HS-27A (cell line): ENCODE measurements at regions not wholly inside any gene's neighbourhood (a gene's known extent, or its start where the extent isn't known, plus 50 kb on each side); places are given as distances from the start of the nearest gene placed in this dataset.
"Not testable (repeated sequence)": the region's sequence is repeated elsewhere in the genome, so short reads cannot be mapped to it uniquely, and the experiment has no call there.

Experiments
- DNase-seq: peaks from one replicate; pipeline ENCODE4 v3.0.0-alpha.2; 2012; ENCODE audit warnings: low read depth, missing footprints

DNA sequence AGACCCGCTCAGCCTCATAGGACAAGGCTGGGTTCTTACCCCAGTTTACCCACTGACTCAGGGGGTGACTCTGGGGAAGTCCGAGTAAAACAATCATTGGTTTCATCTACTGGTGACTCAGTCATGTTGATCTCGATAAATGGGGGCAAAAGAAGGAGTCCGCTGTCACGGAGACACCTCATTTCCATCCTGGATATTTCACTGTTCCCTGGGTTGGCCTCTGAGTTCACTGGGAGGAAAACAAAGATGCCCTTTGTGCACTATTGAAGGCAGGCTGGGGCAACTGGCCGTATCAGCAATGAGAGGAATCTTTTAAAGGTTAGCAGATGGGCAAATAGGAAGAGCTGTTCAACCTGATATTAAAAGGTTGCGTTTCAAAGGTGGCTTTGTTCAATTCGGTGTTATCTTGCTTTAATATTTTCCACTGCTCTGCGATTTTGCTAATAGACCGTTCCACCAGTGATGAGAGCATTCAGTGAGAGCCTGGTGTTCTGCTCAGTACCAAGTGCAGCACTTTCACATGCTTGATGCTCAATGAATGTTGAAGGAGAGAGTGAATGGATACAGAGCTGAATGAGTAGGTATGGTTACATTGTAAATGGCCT lies 110.2 kb upstream of the EGFLAM start:
- no peak for DNase-seq

DNA sequence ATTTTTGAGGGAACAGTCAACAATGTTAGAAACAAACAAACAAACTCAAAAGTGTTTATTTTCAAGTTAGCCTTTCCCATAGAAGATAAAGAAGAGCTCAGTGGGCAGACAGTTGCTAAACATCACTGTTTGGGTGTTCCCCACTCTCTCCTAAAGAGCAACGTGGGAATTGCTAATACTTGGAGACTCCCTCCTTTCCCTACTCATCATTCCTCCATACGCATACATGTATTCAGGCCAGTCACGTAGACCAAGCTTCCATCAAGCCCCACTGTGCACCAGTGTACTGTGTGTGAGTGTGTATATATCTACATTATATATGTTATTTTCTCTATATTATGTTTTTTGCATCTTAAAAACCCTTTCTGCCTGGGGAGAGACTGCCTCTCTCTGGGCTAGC lies 115.0 kb upstream of the EGFLAM start:
- DNase-seq = no peak

DNA sequence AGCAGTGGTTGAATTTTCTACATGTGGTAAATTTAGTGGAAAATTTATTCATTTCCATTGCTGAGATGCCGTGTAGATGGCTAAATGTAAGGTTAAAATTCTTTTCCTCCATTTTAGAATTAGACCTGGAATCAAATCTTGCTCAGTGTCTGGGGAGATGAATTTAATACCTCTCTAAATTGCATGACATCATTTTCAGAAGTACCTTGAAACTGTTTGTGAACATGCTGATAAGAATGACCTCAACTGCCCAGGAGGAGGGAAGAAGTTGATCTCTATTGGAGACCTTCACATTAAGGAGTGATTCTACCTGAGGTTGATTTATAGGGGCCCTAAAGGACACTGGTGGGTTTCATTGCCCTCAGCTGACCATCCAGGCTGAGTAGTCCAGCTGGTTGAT lies 116.7 kb upstream of the EGFLAM start:
- no peak for DNase-seq

DNA sequence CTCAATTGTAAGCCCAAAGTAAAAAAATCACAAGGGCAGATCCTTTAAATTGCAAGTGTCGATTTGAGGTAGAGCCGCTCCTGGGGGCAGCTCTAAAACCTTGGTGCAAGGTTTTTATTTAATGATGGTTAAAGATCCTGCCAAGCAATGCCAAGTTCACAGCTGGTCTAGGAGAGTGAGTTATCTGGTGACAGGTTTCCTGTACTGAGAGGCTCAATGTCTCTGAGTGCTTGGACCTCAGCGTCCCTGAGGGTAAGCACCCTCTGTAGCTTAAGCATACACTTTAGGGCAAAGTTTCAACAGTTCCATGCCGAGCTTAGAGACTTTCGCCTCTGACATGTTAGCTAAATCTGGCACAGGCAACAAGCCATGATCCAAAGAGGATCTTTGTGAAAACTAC lies 119.8 kb upstream of the EGFLAM start:
- no peak for DNase-seq

DNA sequence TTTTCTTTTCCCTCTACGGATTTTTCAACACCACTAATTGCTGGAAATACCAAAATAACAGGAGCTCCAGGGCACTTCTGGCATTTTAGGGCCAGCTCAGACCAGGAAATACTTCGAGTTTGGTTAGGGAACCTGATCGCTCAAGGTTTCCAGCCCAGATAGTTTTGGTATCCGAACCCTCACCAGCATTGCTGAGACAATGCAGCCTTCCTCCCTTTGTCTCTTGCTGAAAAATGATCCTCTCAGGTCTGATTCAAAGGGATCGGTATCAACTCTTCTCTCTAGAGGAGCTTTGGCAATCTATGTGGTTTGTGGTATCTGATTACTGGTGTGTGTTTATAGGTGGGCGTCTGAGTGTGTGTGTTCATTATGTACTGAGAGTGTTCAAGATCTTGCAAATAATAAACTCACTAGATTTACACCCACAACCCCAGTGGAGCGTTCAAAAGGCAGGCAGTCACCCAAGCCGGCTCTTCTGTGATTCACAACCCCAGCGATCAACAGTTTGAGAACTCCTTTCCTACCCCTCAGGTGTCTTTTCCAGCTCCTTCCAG lies 122.8 kb upstream of the EGFLAM start:
- DNase-seq = no peak

DNA sequence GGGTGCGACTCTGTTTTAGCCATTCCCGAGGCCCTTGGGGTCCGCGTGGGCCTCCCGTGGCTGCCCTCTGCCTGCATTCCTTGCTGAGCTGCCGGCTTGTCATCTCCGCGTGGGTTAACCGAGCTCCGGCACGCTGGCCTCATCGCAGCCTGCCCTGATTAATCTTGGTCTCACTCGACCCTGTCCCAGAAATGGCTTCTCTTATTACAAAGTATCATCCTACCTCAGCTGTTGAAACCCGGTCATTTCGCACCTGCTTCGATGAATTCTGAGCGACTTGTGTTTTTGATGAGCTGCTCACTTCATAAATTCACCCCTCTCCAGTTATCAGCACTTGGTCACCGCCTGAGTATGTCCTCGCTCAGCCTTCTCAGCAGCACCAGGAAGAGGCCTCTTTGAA lies 123.5 kb upstream of the EGFLAM start:
- DNase-seq = no peak

DNA sequence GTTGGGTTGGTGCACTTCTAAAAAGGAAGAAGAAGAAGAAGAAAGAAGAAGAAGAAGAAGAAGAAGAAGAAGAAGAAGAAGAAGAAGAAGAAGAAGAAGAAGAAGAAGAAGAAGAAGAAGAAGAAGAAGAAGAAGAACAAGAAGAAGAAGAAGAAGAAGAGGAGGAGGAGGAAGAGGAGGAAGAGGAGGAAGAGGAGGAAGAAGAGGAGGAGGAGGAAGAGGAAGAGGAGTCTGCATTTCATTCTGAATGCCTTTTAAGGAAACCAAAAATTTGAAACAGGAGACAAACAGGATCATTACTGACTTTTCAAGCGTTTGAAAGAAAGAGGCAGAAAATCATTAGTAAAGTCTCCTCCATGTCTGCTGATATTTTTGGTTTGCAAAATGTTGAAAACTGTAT lies 124.1 kb upstream of the EGFLAM start:
- not testable (repeated sequence) for DNase-seq

DNA sequence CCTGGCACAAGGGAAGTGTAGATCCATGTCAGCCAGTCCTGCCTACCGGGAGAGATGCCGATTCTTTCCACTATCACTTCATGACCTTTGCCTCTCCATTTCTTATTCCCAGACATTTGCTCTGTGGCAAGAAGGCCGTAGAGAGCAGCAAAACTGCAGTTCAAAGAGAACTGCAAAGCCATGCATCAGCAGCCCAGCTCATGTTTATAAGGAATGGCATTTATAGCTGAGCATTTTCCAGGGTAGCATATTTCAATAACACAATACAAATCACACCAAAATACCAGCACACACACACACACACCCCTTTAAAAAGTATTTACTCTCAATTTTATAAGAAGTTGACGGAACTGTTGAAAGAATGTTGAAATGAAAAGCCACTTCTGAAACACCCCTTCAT lies 126.7 kb upstream of the EGFLAM start:
- DNase-seq = no peak

DNA sequence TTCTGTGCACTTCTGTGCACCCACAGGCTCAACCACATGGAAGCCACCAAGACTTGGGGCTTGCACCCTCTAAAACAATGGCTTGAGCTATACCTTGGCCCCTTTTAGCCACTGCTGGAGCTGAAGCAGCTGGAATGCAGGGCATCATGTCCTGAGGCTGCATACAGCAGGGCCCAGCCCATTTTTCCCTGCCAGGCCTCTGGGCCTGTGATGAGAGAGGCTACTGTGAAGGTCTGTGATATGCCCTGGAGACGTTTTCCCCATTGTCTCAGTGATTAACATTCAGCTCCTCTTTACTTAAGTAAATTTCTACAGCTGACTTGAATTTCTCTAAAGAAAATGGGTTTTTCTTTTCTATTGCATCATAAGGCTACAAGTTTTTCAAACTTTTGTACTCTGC lies 134.0 kb upstream of the EGFLAM start:
- no peak for DNase-seq

DNA sequence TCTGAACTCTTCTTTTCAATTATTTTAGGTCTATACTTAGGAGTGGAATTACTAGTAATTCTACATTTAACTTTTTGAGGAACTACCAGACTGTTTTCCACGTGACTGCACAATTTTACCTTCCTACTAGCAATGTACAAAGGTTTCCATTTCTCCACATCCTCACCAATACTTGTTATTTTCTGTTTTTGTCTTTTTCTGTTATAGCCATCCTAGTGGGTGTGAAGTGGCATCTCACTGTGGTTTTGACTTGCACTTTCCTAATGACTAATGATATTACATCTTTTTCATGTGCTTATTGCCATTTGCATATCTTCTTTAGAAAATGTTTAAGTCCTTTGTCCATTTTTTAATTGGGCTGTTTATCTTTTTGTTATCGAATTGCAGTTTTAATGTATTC lies 136.9 kb upstream of the EGFLAM start:
- no peak for DNase-seq

DNA sequence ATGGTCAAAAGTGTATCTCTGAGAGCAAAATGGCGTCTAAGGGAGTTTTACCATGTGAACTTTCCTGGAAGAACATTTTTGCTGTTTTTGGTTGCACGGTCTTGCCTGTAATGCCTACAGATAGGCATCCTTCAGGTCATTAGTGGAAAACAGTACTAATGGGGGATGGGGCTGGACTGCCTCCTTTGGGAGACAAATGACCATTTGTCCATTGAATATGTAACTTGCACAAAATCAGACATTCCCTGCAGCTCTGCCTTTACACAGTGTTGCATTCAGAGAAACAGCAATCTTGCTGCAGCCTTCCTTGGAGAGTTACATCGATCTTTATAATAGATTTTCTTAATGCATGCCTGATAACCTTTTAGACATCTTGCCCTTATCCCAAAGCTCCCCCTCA lies 138.5 kb upstream of the EGFLAM start:
- no peak for DNase-seq

DNA sequence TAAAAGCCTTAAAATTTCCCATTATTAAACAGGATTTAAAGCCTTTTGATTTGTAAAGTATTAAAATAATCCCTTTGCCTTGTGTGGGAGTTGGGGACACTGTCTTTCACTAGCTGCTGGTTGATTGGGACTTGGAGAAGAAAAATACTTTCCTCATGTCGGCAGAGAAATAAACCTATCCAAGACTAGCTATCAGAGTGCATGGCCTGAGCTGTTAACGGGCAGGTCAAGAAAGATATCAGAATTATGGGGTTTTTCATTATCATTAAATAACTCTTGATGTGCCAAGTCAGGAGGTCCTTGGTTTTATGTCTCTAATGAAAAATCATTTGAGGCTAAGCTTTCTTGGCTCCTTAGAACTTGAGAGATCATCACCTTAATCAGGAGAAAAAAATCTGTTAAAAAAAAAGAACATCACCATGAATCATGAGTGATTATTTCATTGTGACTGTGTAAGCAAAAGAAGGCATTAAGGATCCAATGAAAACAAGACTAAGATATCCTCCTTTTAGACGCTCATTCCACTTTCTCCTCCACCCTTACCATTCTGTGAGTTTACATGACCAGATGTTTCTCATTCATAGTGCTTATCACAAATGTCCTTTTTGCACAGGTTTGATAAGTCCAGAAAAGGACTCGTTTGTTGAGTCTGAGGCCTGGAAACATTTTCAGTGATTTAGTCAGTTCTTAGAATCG lies 140.4 kb upstream of the EGFLAM start:
- DNase-seq = no peak

DNA sequence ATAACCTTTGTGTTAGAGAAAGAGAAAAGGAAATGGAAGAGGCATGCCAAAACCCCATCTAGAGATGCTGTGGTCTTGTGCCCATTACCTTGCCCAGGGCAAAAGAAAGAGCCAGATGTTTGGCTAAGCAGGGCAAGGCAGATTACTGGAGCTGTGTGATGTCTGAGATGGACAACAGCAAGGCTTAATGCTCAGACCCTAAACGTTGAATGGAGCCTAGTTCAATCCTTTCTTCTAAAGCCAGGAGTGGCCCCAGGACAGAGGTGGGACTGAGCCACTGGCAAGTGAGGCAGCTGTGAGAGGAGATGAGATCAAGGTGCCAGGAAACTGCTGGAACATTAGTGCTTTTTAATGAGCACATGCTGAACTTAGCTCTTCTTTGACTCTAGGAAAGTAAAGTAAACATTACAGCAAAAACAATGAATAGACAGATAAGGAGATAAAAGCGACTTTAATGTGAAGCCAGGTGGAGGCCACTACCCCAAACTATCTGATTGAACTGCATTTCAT lies 143.0 kb upstream of the EGFLAM start:
- DNase-seq = no peak

DNA sequence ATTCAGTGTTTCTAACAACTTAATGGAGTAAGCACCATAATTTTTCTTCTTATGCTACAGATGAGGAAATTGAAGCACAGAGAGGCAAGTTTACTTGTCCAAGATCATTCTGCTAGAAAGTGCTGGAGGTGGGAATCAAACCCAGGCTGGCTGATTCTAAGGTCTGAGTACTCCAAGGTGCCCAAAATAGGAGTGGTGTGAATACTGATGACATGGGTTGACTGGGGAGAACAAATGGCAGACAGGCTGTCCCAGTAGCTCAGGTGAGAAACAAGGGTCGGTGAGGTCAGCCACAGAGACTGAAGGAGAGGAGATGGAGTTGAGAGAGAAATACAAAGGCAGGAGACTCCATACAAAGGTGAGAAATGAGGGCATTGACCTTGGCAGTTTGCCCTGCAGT lies 144.5 kb upstream of the EGFLAM start:
- DNase-seq = no peak

DNA sequence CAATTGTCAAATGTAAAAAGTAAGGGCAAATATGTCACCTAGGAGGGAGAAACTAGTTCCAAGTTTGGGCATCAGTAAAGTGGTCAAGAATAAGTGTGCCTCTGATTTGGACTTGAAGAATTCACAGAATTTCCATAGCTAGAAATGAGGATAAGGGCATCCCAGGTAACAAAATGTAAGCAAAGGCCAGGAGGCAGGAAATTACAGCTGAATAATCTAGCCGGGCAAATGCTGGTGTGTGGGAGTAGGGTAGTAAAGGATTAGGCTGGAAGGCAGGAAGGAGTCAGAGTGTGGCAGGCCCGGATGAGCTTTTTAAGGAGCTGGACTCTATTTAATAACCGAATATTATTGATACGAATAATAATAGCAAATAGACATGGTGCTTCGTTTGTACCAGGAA lies 144.9 kb upstream of the EGFLAM start:
- no peak for DNase-seq

DNA sequence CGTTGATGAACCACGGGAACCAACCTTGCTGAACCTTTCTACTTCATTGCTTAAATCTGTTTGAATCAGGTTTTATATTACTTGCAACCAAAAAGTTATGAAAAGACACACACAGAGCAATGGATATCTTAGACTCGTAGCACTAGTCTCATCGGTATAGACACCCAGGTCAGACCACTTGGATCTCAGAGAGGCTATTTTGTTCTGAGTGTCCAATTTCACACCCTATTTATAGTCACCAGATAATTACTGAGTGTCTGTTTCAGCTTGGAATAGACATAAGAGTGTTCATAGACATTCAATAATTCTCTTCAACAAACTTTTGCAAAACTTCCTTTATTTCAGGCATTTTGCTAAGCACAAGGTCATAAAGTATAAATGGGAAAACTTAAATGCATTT lies 145.4 kb upstream of the EGFLAM start:
- no peak for DNase-seq

DNA sequence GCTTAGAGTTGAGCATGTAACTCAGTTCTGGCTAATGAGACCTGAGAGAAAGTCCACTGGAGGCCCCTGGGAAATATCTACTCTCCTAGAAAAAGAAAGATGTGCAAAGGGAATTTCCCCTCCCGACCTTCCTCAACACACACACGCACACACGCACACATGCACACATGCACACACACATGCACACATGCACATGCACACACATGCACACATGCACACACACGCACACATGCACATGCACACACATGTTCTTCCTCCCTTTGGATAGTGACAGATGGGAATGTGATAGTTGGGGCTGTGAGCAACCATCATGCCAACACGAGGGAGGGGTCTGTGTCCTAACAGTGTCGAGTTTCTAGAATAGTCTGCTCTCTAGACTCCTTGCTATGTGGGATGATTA lies 148.2 kb upstream of the EGFLAM start:
- no peak for DNase-seq

DNA sequence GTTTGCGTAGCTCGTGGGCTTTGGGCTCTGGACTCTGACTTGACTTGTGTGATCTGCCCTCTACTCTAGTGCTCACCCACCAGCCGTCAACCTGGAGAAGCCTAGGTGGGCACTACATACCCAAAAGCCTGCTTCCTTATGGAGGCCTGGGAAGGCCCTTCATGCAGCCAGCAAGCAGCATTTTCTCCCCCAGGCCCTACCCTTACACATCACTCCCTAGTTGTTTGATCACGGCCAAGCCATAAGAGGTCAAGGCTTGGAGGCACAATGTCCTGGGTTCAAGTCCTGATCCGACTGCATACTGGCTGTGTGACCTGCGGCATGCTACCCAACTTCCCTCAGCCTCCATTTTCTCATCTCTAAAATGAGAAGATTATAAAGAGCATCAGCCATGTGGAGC lies 151.3 kb upstream of the EGFLAM start:
- no peak for DNase-seq

DNA sequence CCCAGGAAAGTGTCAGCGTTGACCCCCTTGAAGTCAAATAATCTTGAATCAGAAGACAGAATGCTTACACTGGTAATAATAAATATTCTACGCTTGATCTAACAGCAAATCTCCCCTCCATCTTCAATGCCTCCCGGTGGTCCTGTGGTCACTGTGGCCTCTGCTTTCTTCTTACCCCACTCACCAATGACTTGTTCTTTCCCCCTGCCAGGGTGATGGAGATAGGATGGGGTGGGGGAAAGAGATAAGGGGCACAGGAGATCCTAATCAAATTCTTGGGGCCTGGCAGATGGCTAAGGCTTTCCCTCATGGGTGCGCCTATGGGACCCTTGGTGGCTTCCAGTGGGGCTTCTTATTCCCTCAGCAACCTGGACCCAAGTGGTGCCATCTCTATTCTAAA lies 152.6 kb upstream of the EGFLAM start:
- no peak for DNase-seq

DNA sequence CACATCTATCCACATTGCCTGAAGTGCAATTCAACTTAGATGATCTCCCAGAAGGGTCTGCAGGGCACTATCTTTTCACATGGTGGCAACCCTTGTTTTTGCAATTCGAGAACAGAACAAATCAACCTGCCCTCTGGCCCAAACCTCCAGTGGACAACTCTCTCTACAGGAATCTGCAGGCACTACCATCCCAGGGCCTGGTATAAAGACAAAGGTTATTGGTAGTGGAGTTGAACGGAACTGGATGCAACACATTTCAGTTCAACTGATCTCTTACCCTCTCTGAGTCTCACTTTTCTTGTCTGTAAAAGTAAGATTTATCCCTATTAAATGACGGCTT lies 153.2 kb upstream of the EGFLAM start:
- DNase-seq = no peak

DNA sequence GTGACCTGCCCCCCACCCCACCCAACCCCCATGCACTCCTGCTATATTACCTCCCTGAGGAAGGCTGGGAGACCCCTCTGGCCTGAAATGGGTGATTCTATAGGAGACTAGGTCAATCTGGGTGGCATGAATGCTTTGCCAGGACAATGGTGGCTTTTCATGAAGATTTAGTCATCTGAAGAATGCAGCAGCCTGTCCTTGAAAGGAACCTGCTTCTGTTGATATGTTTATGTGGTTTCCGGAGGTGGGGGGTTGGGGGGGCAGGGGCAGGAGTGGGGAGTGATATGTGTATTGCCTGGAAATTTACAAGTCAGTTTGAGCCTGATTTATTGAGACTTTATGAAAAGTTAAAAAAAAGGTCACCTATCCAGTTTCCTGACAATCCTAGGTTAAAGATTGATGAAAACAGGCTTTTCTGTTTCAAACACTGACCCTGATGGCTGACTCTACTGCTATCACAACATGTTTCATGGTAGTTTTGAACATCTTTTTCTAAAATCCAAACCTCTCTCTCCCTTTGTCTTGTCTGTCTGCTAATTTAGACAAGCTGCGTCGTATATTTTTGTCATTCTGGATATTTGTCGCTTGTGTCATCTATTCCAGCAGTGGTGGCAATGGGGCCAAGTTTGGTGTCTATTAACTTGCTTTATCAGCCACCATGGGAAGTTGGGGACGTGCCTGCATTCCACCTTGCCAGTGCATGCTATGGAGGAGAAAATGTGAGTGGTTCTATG lies 153.7 kb upstream of the EGFLAM start:
- no peak for DNase-seq

DNA sequence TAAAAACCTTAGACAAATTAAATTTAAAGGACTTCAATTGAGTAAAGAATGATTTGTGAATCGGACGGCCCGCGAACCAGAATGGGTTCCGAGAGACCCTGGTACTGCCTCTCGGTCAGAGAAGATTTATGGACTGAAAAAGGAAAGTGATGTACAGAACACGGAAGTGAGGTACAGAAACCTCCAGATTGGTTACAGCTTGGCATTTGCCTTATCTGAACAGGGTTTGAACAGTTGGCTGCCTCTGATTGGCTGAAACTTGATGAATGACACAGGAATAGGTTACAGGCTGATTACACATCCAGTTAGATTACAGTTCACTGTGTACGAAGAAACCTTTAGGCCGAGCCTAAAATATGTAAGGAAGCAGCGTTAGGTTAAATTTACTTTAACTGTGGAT lies 156.5 kb upstream of the EGFLAM start:
- no peak for DNase-seq
